Peyer's patch (tissue), 4 donors: ENCODE measurements at regions not wholly inside any gene's neighbourhood (a gene's known extent, or its start where the extent isn't known, plus 50 kb on each side); places are given as distances from the start of the nearest gene placed in this dataset.
A peak's percentile ranks its signal among the peaks of the same experiment; 100 is the strongest.

Experiments
- DNase-seq, 3 donors: peaks; one replicate each; pipeline ENCODE4 v3.0.0-alpha.2; 2017 to 2019
- H3K27ac ChIP-seq, 4 donors: fragments of 200-600 bp; sonication (generic); one replicate each; pipeline ENCODE4 v1.5.1; 2016 to 2019
- H3K27me3 ChIP-seq, 2 donors: fragments of 200-600 bp; sonication (generic); one replicate each; pipeline ENCODE4 v1.5.1; 2019
- H3K36me3 ChIP-seq, 3 donors: fragments of 200-600 bp; sonication (generic); one replicate each; pipeline ENCODE4 v1.5.1; 2016 to 2019
- H3K4me1 ChIP-seq, 4 donors: fragments of 200-600 bp; sonication (generic); one replicate each; pipeline ENCODE4 v1.5.1; 2016 to 2019
- H3K4me3 ChIP-seq, 4 donors: fragments of 200-600 bp; sonication (generic); 1 replicate in 3 of 4; 2 replicates in 1 of 4; pipeline ENCODE4 v1.5.1; 2016 to 2019; ENCODE audit warnings: mild to moderate bottlenecking in 1 of 4
- H3K9me3 ChIP-seq, 4 donors: fragments of 200-600 bp; sonication (generic); one replicate each; pipeline ENCODE4 v1.5.1; 2016 to 2019; ENCODE audit warnings: mild to moderate bottlenecking in 1 of 4
- CTCF ChIP-seq, 6 experiments: fragments of 450-650 bp in 4 of 6; fragments of 200-600 bp in 2 of 6; sonication (generic) in 1 of 6; IDR thresholded peaks; one replicate each; pipeline ENCODE4 v1.5.1; 2017 to 2019; ENCODE audit warnings: antibody characterized with exemption in 6 of 6, mild to moderate bottlenecking in 3 of 6, moderate library complexity in 1 of 6
- POLR2A ChIP-seq, 2 donors: fragments of 450-650 bp; IDR thresholded peaks; one replicate each; pipeline ENCODE4 v1.5.1; 2017; ENCODE audit warnings: antibody characterized with exemption in 2 of 2, mild to moderate bottlenecking in 2 of 2, moderate library complexity in 2 of 2

DNA sequence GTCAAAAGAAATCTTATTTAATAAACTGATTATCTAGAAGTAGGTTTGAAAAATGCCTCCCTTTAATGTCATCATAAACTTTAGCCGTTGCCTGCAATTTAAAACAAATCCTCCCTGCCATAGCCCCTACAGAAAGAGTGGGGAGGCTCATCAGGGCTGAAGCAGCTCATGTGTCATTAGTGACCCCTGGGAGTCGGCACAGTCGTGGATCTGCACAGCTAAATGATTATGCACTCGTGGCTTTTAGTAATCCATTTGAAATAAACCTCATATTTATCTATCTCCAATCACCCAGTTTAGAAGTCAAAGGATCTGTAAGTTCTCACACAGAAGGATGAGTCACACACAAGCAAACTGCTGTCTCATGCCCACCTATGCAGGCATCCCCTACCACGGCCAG lies 277.3 kb downstream of the SS18 start:
- TF ChIP-seq POLR2A (IDR thresholded peaks at IDR 0.05) (no peak), CTCF (IDR thresholded peaks at IDR 0.05) (no peak)
- no peak overlapping the region for H3K27ac ChIP-seq
- H3K4me1 ChIP-seq: no peaks in the 10 kb centered on the region
- no peak overlapping the region for H3K4me3 ChIP-seq
- no peaks in the 10 kb centered on the region for H3K27me3 ChIP-seq
- no peak for DNase-seq
- H3K36me3 ChIP-seq: no peaks in the 10 kb centered on the region
- H3K9me3 ChIP-seq: no peaks in the 10 kb centered on the region

DNA sequence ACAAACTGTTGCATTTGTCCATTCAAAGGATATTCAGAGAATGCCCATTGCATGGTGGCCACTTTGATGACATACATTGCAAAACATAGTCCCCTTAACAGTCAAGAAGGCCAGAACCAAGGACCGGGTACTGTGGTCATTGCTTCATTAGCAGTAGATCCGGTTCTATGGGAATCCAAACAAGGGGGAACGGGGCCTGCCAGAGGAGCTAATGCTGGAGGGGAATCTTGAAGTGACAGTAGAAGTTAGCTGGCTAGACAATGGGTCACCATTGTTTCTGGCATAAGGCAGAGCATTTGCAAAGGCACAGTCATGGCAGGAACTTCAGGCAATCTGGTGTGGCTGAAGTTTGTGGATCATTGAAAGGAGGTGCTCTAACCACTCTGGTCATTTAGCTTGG lies 279.7 kb downstream of the SS18 start:
- H3K9me3 ChIP-seq: no peaks in the 10 kb centered on the region
- TF ChIP-seq POLR2A (IDR thresholded peaks at IDR 0.05): no peak
- no peak for TF ChIP-seq CTCF (IDR thresholded peaks at IDR 0.05)
- H3K4me3 ChIP-seq: no peak overlapping the region
- no peaks in the 10 kb centered on the region for H3K36me3 ChIP-seq
- H3K27ac ChIP-seq: no peak overlapping the region
- H3K4me1 ChIP-seq: no peaks in the 10 kb centered on the region
- no peaks in the 10 kb centered on the region for H3K27me3 ChIP-seq
- no peak for DNase-seq

GRCh38 chr18:25805939-25806338 lies 284.5 kb downstream of the SS18 start:
- no peak for DNase-seq
- TF ChIP-seq POLR2A (IDR thresholded peaks at IDR 0.05): no peak
- TF ChIP-seq CTCF (IDR thresholded peaks at IDR 0.05): no peak
- Histone ChIP-seq H3K9me3 (no peaks in the 10 kb centered on the region), H3K4me1 (no peaks in the 10 kb centered on the region), H3K4me3 (no peak overlapping the region), H3K27me3 (no peaks in the 10 kb centered on the region), H3K27ac (no peak overlapping the region), H3K36me3 (no peaks in the 10 kb centered on the region)

DNA sequence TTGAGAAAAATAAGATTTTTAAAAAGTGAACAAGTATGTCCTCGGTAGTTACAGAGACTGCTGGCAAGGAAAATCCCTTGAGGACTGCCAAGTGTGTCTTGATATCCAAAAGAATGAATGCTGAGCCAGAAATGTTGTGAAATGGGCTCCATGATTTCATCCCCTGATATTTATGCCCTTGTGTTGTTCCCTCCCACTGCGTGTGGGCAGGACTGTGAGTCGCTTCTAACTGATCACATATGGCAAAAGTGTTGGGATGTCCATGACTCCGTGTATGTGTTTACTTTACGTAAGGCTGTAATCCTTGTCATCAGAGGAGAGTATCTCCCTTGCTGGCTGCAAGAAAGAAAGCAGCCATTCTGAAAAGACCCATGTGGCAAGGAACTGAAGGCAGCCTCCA lies 285.1 kb downstream of the SS18 start:
- H3K27ac ChIP-seq: peak overlapping the region in 1 of 4 donors; percentile 17

GRCh38 chr18:25799231-25799630 lies 291.2 kb downstream of the SS18 start:
- TF ChIP-seq CTCF (IDR thresholded peaks at IDR 0.05) (no peak), POLR2A (IDR thresholded peaks at IDR 0.05) (no peak)
- DNase-seq: no peak
- H3K36me3 ChIP-seq: no peaks in the 10 kb centered on the region
- H3K4me3 ChIP-seq: no peak overlapping the region
- no peak overlapping the region for H3K27ac ChIP-seq
- no peaks in the 10 kb centered on the region for H3K9me3 ChIP-seq
- H3K27me3 ChIP-seq: no peaks in the 10 kb centered on the region
- H3K4me1 ChIP-seq: no peaks in the 10 kb centered on the region

More for the DNA sequence above, 285.1 kb downstream of the SS18 start:
- Histone ChIP-seq H3K4me1 (no peaks in the 10 kb centered on the region), H3K9me3 (no peaks in the 10 kb centered on the region), H3K4me3 (no peak overlapping the region), H3K36me3 (no peaks in the 10 kb centered on the region), H3K27me3 (no peaks in the 10 kb centered on the region)
- TF ChIP-seq POLR2A (IDR thresholded peaks at IDR 0.05) (no peak), CTCF (IDR thresholded peaks at IDR 0.05) (no peak)
- DNase-seq: no peak

DNA sequence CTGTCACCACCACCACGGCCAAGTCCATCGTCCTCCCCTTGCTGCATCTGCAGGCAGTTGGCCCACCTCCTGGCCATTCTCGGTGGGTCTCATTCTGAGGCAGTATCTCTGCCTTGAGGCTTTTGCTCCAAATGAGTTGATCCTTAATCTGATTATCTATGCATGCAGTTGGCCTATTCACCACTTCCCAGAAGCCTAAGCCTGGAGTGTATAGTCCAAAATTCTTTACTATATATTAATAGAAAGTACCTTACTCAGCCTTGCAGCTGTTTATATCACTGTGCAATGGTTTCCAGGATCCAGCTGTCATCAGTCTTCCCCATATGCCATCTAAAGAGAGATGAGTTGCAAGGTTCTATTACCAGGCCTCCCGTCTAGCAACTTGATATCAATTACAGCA lies 292.4 kb downstream of the SS18 start:
- Histone ChIP-seq H3K27me3 (no peaks in the 10 kb centered on the region), H3K4me3 (no peak overlapping the region), H3K9me3 (no peaks in the 10 kb centered on the region), H3K36me3 (no peaks in the 10 kb centered on the region), H3K4me1 (no peaks in the 10 kb centered on the region), H3K27ac (no peak overlapping the region)
- TF ChIP-seq CTCF (IDR thresholded peaks at IDR 0.05) (no peak), POLR2A (IDR thresholded peaks at IDR 0.05) (no peak)
- no peak for DNase-seq
